H1 (cell line): ENCODE measurements at regions not wholly inside any gene's neighbourhood (a gene's known extent, or its start where the extent isn't known, plus 50 kb on each side); places are given as distances from the start of the nearest gene placed in this dataset.

ENCODE experiments used
- BRCA1 ChIP-seq: IDR thresholded peaks from 2 replicates; pipeline ENCODE4 v1.6.1; 2012; ENCODE audit warnings: low read depth, low read length, improper control_type of control experiment
- JUN ChIP-seq: IDR thresholded peaks from 2 replicates; pipeline ENCODE4 v1.6.1; 2011; ENCODE audit warnings: low read depth, mild to moderate bottlenecking, improper control_type of control experiment, low read length
- KDM5A ChIP-seq: fragments of 200-600 bp; IDR thresholded peaks from 2 replicates; pipeline ENCODE4 v1.7.1; 2012; ENCODE audit warnings: mild to moderate bottlenecking, low read length, inconsistent platforms, mixed read lengths

DNA sequence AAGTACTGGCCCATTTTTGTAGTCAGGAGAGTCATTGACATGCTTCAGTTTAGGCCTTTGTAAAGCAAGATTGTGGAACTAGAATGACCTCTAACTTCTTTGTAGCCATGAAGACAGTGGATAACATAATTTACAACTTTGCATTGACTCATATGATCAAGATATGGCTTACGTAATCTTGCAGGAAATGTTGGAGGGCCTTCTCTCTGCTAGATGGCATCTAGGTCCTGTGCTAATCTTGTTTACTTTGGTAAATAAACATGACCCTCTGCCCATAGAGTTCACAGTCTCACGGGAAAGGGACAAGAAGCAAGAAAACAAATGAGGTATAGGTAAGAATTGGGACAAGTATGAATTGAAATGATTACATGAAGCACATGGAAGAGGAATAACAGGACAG is 355.2 kb upstream of the ARID1B start:
- TF ChIP-seq KDM5A (no peak), JUN (no peak), BRCA1 (no peak)
